SW 1271 (cell line): ENCODE measurements at regions not wholly inside any gene's neighbourhood (a gene's known extent, or its start where the extent isn't known, plus 50 kb on each side); places are given as distances from the start of the nearest gene placed in this dataset.
"Not testable (repeated sequence)": the region's sequence is repeated elsewhere in the genome, so short reads cannot be mapped to it uniquely, and the experiment has no call there.

Source experiments
- DNase-seq, 2 experiments: peaks; one replicate each; lab custom pipeline; 2025; lab: John Stamatoyannopoulos, UW

DNA sequence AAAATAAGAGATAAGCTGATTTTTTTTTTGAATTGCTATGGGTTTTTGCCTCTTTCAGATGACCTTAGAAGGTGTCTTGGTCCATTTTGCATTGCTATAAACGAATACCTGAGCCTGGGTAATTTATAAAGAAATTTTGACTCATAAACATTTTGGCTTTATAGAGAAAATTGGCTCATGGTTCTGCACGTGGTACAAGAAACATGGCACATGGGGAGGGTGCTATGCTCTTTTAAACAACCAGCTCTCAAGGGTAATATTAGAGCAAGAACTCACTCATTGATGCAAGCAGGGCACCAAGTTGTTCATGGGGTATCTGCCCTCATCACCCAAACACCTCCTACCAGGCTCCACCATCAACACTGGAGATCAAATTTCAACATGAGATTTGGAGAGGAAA, 408.8 kb downstream of the NUP35 start:
- DNase-seq, result no peak

DNA sequence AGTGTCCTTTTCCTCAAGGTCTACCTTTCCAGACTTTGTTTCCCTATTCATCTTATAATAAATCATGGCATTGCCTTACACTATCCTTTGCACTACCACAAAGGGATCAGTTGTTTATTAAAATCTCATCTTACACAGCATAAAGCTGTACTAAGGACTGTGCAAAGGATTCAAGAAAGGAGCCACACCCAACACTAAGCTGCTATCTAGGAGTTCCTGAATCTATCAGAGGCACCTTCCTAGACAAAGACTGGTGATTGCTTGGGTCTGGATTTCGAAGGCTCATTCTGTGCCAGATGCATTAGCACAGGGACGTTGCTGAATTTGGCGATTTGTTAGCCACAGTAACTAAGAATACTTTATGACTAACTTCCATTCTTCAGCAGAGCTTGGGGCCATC, 412.0 kb downstream of the NUP35 start:
- DNase-seq, result no peak

DNA sequence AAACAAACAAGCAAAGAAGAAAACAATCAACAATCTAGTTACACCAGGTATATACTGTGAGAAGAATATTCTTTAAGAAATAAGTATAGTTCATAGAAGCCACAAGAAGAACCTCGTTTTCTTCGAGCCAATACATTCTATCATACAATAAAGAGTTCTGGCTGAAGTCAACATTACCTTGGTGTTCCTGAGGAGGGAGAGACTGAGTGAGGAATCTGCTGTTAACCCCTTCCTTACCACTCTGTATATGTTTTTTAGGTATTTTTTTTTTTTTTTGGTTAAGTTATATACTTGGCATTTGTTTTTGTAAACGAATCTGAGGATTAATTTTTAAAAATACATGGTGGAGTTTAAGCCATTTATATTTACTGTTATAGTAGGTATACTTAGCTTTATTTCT, 412.5 kb downstream of the NUP35 start:
- DNase-seq, result no peak

DNA sequence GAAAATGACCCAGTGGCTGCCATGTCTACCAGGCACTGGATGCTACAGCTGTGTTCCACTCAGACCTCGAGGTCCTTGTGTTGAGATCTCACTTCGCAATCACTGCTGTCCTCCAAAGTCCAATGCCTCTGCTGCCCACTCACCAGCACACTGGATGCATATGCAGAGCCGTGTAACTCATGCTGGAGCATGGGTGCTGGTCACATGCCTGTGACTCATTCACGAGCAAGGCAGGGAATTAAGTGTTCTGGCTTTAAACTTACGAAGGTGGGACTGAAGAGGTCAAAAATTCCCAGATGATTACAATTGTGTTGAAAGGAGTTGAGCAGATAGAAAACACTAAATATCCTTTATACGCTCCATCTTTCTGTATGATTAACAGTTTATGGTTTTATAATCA, 417.5 kb downstream of the NUP35 start:
- no peak for DNase-seq

DNA sequence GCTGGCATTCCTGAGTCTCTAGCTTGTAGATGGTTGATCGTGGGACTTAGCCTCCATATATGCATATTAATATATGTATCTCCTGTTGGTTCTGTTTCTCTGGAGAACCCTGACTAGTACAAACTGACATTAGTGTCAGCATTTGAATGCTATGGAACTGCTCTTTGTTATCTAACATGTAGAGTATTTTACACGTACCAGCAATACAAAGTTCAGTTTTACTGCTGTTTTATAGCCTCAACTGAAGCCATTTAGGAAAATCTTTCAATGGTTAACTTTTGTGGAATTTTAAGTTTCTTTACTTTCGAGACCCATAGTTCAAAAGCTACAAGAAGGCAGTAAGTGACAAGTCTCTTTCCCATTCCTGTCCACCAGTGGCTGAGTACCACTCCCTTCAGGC, 418.4 kb downstream of the NUP35 start:
- DNase-seq, result no peak

DNA sequence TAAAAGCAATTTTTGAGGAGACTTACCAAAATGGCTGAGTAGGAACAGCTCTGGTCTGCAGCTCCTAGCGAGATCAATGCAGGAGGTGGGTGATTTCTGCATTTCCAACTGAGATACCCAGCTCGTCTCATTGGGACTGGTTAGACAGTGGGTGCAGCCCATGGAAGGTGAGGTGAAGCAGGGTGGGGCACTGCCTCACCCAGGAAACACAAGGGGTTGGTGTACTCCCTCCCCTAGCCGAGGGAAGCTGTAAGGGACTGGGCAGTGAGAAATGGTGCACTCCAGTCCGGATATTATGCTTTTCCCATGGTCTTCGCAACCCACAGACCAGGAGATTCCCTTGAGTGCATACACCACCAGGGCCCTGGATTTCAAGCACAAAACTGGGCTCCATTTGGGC, 419.0 kb downstream of the NUP35 start:
- DNase-seq, result no peak

DNA sequence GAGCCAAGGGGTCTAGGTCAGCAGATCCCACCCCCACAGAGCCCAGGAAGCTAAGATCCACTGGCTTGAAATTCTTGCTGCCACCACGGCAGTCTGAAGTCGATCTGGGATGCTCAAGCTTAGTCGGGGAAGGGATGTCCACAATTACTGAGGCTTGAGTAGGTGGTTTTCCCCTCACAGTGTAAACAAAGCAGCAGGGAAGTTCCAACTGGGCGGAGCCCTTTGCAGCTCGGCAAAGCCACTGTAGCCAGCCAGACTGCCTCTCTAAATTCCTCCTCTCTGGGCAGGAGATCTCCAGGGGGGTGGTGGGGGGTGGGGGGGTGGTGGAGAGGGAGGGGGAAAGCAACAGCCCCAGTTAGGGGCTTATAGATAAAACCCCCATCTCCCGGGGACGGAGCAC, 419.5 kb downstream of the NUP35 start:
- no peak for DNase-seq

DNA sequence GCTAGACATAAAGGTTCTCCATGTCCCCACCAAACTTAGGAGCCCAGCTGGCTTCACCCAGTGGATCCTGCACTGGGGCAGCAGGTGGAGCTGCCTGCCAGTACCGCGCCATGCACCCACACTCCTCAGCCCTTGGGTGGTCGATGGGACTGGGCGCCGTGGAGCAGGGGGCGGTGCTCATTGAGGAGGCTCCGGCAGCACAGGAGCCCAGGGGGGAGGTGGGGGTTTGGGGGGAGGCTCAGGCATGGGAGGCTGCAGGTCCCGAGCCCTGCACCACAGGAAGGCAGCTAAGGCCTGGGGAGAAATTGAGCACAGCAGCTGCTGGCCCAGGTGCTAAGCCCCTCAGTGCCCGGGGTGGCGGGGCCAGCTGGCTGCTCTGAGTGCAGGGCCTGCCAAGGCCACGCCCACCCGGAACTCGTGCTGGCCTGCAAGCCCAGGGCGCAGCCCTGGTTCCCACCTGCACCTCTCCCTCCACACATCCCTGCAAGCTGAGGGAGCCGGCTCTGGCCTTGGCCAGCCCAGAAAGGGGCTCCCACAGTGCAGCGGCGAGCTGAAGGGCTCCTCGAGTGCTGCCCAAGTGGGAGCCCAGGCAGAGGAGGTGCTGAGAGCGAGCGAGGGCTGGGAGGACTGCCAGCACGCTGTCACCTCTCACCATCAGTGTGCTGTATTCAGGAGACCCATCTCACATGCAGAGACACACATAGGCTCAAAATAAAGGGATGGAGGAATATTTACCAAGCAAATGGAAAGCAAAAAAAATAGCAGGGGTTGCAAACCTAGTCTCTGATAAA, 422.5 kb downstream of the NUP35 start:
- DNase-seq, result not testable (repeated sequence)

DNA sequence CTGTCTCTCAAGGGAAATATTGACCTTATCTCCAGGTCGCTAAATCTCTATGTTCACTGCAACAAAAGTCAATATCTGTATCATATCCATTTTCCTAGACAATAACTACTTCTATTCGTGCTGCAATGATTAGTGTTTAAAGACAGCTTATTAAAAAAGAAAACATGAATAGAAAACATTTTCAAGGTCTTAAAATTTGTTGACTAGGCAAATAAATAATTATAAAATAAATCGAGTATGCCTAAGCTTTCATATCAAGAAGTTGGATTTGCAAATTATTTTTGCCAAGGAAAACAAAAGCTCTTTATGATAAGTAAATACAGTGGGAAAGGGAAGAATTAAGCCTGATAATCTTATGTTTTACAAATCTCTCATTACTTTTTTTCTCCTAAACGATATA, 428.5 kb downstream of the NUP35 start:
- DNase-seq, result no peak

DNA sequence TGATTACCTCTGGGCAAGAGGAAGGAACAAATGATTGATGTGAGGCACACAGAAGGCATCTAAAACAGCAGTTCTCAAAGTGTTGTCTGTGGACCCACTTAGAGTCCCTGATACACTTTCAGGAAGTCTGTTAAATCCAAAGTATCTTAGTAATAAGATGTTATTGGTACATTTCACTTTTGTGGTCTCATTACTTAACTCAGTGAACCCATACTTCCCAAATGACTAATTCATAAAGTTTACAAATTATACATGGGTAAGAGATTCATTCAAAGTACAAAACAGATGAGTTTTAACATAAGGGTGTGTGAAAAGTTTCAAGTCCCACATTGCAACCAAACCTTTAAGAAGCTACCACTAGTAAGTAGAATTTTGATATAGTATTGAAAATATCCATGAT, 440.5 kb downstream of the NUP35 start:
- DNase-seq, result no peak

DNA sequence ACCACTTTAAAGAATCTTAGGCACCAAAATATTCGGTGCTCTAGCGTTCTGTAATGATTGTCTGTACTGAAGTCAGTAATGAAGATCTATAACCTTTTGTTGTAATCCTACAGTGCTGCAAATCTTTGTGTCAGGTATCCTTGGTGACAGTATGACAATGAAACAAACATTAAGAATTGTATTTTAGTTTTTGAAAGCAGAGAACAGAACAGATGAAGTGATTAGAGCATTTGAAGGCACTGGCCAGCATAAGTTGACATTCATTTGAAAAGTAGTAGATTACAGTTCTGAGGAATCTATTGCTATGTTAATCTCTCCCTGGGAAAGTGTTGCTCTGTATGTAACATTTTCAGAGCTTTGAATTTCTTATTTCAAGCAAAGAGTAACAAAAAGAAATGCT, 451.2 kb downstream of the NUP35 start:
- DNase-seq, result no peak

DNA sequence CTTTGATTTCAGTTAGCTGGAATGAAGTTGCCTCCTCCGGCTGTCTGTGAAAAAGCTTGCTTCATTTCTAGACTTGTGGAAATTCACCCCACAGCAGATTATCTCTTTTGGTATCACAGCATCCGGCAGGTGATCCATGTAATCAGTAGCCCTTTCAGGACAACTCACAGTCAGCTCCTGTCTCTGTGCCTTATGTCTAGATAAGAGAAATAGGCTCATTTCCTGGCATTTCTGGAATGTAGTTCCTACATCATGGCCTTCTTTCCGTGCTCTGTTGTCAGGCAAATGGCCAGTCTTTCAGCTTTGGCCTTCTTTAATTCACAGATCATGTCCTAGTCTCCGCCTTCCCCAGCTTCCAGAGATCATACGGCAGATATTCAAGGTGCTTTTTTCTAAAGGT, 455.4 kb downstream of the NUP35 start:
- no peak for DNase-seq

DNA sequence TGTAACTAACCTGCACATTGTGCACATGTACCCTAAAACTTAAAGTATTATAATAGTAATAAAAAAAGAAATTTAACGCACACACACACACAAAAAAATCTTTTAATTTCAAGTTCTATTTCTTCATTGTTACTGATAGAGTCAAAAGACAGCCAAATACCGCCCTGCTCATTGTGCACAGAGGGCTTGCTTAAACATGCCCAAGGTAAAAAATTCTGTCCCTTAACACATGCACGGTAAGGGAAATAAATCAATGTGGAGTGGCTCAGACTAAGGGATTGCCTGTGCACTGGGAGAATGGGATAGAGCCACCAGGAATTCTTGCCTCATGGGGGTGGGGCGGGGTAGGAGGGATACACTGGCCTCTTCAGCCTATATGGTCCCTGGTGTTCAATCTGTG, 468.0 kb downstream of the NUP35 start:
- DNase-seq, result no peak

DNA sequence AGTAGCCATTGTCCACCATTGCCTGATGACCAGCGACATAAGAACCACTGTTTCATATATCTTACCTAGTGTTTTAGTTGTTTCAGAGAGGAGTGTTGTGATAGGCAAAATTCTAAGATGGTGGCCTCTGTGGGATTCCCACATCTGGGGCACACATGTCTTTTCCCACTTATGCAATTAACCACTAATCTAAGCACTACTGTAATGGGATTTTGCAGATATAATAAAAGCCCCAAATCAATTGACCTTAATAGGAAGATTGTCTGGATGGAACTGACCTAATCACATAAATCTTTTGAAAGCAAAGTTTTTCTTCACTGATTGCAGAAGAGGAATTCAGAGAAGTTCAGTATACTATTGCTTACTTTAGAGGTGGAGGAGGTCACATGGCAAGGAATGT, 469.9 kb downstream of the NUP35 start:
- no peak for DNase-seq

DNA sequence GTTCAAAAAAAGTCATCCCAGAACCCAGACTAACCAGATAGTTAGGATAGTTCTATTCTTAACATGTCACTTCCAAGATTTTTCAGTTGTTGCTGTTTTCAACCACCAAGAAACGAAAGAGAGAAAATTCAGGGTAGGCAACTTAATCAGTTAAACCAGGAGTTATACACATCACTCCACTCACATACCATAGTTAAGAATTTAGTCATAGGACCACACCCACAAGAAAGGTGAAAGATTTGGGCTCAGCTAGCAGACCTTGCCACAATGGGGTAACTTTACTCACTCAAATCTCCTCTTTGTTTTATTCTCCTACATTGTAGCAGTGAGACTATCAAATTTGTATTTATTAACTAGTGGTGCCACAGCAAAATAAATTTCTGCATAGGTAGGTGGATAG, 473.6 kb downstream of the NUP35 start:
- no peak for DNase-seq

DNA sequence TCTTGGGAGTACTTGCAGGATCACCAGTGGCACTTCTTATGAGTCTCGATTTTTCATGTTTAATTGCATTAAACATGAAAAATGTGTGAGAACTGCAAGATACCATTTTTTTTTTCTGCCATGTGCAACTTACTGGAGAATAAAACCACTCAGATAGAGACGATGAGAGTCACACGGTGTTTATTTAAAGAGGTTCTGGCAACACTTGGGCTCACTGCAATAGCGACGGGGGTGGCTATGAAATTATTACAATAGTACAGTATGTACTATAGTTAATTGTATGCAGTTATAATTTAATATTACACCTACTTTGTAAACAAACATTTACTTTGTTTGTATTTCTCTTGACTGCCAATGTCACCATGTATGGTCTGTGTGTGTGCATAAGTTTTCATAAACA, 479.8 kb downstream of the NUP35 start:
- DNase-seq, result no peak

DNA sequence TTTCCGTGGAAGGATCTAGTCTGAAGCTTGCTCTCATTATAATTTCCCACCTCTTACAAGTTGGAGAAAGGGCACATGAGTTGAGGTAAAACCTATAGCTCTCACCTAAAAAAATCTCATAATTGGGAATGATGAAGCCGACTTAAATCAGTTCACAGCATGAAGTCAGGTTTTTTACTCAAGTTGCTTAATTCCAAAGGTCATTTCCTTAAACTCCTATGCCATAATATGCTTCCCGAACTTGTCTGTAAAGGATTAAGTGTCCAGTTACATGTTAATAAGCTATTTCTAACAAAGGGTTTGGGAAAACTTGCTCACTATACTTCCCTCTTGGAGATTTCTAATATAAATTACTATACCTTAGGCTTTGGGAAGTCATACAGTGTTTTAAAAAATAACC, 481.2 kb downstream of the NUP35 start:
- no peak for DNase-seq

DNA sequence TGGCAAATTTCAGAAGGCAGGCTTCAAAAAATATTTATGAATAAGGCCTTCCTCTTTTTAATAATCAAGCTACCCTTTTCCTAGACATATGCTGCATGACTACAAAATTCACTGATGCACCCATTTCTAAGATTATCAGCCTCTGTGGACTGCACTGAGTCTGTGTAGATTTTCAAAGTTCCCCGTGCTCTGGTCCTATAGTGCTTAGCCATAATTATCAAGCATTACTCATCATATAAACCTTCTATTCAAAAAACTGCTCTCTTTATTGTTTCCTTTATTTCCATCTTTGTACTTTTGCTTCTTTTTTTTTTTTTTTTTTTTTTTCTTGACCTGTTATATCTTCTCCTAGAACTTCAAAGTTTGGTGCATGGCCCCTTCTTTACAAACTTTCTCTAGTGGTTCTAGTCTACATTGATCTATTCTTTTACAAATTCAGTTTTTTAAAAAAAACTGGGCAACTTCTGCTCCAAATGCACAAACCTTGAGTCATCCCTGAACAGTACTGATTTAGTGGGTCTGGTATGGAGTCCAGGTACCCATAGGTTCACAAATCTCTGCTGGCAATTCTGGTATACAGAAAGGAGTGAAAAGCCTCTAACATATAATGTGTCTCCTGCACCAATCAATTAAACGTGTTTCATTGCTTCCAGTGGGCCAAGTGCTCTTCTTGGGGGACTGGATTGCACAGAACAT, 481.9 kb downstream of the NUP35 start:
- DNase-seq, result no peak

DNA sequence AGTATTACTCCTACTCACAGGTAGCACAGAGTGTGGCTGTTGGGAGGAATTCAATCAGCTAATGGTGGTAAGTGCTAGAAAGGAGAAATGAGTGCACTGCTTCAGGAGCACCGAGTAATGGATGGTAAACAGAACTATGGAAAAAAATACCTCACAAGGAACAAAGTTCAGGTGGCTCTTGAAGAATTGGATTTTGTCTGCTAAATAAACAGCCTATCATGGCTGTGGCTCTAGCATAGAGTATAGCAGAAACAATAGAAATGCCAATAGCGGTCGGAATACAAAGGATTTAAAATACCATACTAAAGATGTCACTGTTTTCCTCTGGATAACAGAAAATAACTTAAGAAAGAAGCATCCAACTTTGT, 482.5 kb downstream of the NUP35 start:
- DNase-seq, result no peak

DNA sequence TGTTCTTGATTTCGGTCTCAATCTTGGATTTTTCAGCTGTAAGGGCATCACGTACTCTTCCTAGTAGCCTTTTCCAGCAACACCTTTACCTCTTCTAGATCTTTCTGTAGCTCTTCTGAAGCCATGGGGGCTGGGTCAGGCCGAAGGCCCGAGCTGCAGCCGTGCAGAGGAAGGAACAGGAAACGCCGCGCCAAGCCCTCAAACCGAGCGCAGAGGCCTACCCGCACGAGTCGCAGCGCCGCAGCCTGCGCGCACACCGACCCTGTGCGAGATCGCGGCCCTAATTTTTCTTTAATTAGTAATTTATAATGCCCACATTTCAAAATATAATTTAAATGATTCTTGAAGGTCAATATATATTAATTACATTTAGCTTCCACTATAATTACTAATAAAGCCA, 483.8 kb downstream of the NUP35 start:
- DNase-seq, result no peak

DNA sequence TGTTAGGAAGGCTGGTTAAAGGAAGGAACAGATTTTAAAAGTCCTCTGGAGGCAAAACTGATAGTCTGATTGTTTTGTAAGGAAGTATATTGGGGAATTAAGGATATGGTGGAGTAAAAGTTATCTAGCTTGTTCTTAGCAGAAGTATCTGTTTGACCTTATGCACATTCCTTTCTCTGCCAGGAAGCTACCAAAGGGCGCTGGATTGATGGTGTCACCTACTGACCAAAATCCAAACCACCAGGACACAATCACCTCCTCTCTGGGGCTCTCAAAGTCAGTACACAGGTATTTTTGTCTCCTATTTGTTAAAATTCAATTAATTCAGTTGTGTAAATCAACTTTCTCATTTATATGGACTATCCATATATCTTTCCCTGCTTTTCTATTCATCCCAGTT, 484.5 kb downstream of the NUP35 start:
- no peak for DNase-seq

DNA sequence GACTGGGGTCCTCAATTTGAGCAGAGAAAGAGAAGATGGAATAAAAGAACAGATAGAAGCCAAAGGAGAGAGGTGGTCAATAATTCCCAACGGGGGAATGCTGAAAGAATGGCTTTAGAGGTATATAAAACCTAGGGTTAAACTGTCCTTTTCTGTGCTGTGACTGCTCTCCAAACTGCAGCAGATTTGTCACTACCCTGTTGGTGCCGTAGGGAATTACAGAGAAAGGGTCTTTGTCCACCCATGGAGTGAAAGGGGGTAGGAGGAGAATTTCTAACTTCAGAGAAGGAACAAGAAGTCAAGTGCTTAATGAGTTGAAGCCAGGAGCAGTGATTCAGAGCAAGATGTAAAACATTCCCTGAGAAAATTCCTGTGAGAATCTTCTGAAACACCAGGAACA, 486.5 kb downstream of the NUP35 start:
- no peak for DNase-seq

DNA sequence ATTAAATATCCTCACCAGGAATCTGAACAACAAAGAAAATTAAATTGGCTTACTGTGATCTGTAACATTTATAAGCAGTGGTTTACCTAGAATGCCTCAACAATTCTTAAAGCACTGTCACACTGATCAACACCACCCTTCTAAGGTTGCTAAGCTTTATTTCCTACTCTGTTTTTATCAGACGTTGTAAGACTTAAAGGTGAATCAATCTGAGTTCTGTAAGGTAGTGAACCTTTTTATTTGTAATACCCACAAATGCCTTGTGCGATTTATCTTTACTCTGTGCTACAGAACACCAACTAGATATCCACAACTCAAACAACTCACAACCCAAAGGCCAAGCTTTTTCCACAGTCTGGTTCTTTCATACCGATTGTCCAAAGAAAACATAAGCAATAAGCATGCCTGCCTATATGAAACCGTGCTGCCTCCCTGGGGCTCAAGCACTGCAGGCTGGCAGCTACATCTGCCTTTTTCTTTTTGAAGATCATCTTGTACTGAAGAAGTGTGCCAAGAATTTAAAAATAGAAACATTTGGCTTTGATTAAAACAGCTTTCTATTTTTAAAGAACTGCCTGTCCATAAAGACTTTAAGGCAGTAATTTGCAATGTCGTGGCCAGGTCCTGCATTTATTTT, 490.7 kb downstream of the NUP35 start:
- no peak for DNase-seq

DNA sequence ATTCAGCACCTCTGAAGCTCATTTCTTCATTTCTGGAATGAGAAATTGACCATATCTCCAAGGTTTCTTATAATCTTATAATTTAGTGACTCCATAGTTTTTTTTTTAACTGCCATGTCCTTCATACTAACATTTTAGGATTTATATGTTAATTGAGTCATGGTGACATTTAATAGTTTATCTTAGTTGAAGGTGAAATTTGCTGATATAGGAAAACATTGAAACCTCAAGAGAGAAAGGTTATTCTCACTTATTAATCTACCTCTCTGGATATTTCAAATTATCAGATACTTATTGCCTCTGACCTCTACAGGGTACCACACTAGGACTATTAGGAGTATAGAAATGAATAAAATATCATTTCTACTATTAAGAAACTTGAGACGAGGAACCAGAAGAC, 499.0 kb downstream of the NUP35 start:
- DNase-seq, result no peak
